Caco-2 (cell line): ENCODE measurements at regions not wholly inside any gene's neighbourhood (a gene's known extent, or its start where the extent isn't known, plus 50 kb on each side); places are given as distances from the start of the nearest gene placed in this dataset.

Source experiments
- BruUV-seq: library from RNA; stranded (reverse); fragments of 400-500 nt; replicated peaks from 2 replicates; lab custom pipeline; 2021; lab: Mats Ljungman, UMichigan
- CTCF ChIA-PET: fragments of 300-600 bp; sonication (Branson Sonifier 250); formaldehyde crosslinking; loops from one replicate; lab custom pipeline; 2022; ENCODE audit warnings: antibody characterized with exemption; lab: Charles Lee
- POLR2A ChIA-PET: fragments of 300-600 bp; sonication (Branson Sonifier 250); formaldehyde crosslinking; loops from one replicate; lab custom pipeline; 2022; ENCODE audit warnings: antibody characterized with exemption; lab: Charles Lee
- DNase-seq, 2 experiments: peaks; one replicate each; pipeline versions ENCODE4 v3.0.0 to v3.0.0-alpha.2; 2020 to 2022
- H3K27me3 ChIP-seq: replicated peaks from 2 replicates; pipeline ENCODE4 v1.6.0; 2011; ENCODE audit warnings: low read length; ENCODE audit not compliant: control insufficient read depth, insufficient read depth
- H3K36me3 ChIP-seq: 2 replicates; pipeline ENCODE4 v1.5.1; 2011; ENCODE audit warnings: low read length; ENCODE audit not compliant: control insufficient read depth, insufficient read depth
- H3K4me1 ChIP-seq: fragments of 250-450 bp; sonication (Bioruptor Pico); 2 replicates; pipeline ENCODE4 v1.5.1; 2020; ENCODE audit warnings: mild to moderate bottlenecking
- H3K4me3 ChIP-seq: 2 replicates; pipeline ENCODE4 v1.5.1; 2011; ENCODE audit warnings: low read depth, mild to moderate bottlenecking, control low read depth, low read length
- H3K9me3 ChIP-seq: fragments of 250-450 bp; sonication (Bioruptor Pico); 2 replicates; pipeline ENCODE4 v1.5.1; 2020; ENCODE audit warnings: mild to moderate bottlenecking, moderate library complexity
- H3K27ac Mint-ChIP-seq: one replicate; pipeline ENCODE4 v1.8.0; 2022; ENCODE audit warnings: mixed read lengths; ENCODE audit not compliant: unreplicated experiment
- H3K27me3 Mint-ChIP-seq: one replicate; pipeline ENCODE4 v1.8.0; 2022; ENCODE audit warnings: mixed read lengths; ENCODE audit not compliant: insufficient read depth, unreplicated experiment
- H3K36me3 Mint-ChIP-seq: one replicate; pipeline ENCODE4 v1.8.0; 2022; ENCODE audit warnings: mild to moderate bottlenecking, mixed read lengths; ENCODE audit not compliant: insufficient read depth, unreplicated experiment
- H3K4me1 Mint-ChIP-seq: one replicate; pipeline ENCODE4 v1.8.0; 2022; ENCODE audit warnings: low read depth, mixed read lengths; ENCODE audit not compliant: unreplicated experiment
- H3K4me3 Mint-ChIP-seq: one replicate; pipeline ENCODE4 v1.8.0; 2022; ENCODE audit warnings: mild to moderate bottlenecking, moderate library complexity, mixed read lengths; ENCODE audit not compliant: unreplicated experiment
- H3K9me3 Mint-ChIP-seq: one replicate; pipeline ENCODE4 v1.8.0; 2022; ENCODE audit warnings: mixed read lengths; ENCODE audit not compliant: unreplicated experiment
- CTCF ChIP-seq, 2 experiments: fragments of 200-600 bp in 1 of 2; IDR thresholded peaks; 1 replicate in 1 of 2; 2 replicates in 1 of 2; pipeline versions ENCODE4 v1.5.1 to v1.8.0; 2011 to 2022; ENCODE audit warnings: antibody characterized with exemption in 1 of 2, control low read depth in 1 of 2, inconsistent platforms in 1 of 2, low read depth in 1 of 2, low read length in 1 of 2, mild to moderate bottlenecking in 1 of 2, moderate library complexity in 1 of 2; ENCODE audit not compliant: insufficient read depth in 1 of 2, severe bottlenecking in 1 of 2, unreplicated experiment in 1 of 2
- intact Hi-C: fragments of 100-400 bp; cut with micrococcal nuclease; formaldehyde crosslinking; loops from one replicate; pipeline ENCODE4 v1.10.0; 2022; ENCODE audit not compliant: unreplicated experiment

- no peaks in the 10 kb centered on the region for H3K36me3 Mint-ChIP-seq
Measured at GRCh38 chr10:3310016-3310784, 137.6 kb upstream of the PITRM1 start.

GRCh38 chr10:3306050-3306449 is 133.5 kb upstream of the PITRM1 start:
- ChIA-PET POLR2A (no interaction called here), CTCF (no interaction called here)
- Mint-ChIP-seq H3K9me3 (no peaks in the 10 kb centered on the region), H3K27ac (no peak overlapping the region), H3K4me1 (no peaks in the 10 kb centered on the region), H3K4me3 (no peak overlapping the region), H3K27me3 (peaks cover 11% of the 10 kb centered on the region), H3K36me3 (no peaks in the 10 kb centered on the region)
- intact Hi-C loops, result no loop called here
- no peak overlapping the region for H3K4me3 ChIP-seq
- H3K9me3 ChIP-seq, result no peaks in the 10 kb centered on the region
- no peaks in the 10 kb centered on the region for H3K4me1 ChIP-seq
- BruUV-seq, result no TSS peak
- TF ChIP-seq CTCF (IDR thresholded peaks at IDR 0.05; ENCODE audit: insufficient read depth in 1 of 2, low read depth in 1 of 2, low read length in 1 of 2, severe bottlenecking in 1 of 2, unreplicated experiment in 1 of 2), result no peak
- H3K36me3 ChIP-seq, result no peaks in the 10 kb centered on the region
- no peak for DNase-seq
- H3K27me3 ChIP-seq, result no peaks in the 10 kb centered on the region; the same call in 1 of the 2 replicates

More at GRCh38 chr10:3310016-3310784, 137.6 kb upstream of the PITRM1 start:
- Histone ChIP-seq H3K36me3 (no peaks in the 10 kb centered on the region), H3K9me3 (no peaks in the 10 kb centered on the region), H3K4me3 (no peak overlapping the region), H3K27me3 (no peaks in the 10 kb centered on the region; the same call in 1 of the 2 replicates), H3K4me1 (no peaks in the 10 kb centered on the region)
- no peak for TF ChIP-seq CTCF (IDR thresholded peaks at IDR 0.05; ENCODE audit: insufficient read depth in 1 of 2, low read depth in 1 of 2, low read length in 1 of 2, severe bottlenecking in 1 of 2, unreplicated experiment in 1 of 2)
- ChIA-PET POLR2A (no interaction called here), CTCF (interaction anchor here (0.7 kb wide), 1 partner anchor 747 kb away, joined by 3 read pairs; no protein-coding TSS in a partner anchor)
- intact Hi-C loops, result no loop called here
- Mint-ChIP-seq H3K27me3 (peaks cover 18% of the 10 kb centered on the region), H3K27ac (no peak overlapping the region), H3K4me3 (no peak overlapping the region), H3K4me1 (no peaks in the 10 kb centered on the region), H3K9me3 (no peaks in the 10 kb centered on the region)
- DNase-seq, result no peak
- no TSS peak for BruUV-seq

GRCh38 chr10:3295582-3296151 is 123.1 kb upstream of the PITRM1 start:
- ChIA-PET CTCF (interaction anchor here (0.7 kb wide), 1 partner anchor 53 kb away, joined by 3 read pairs; no protein-coding TSS in a partner anchor), POLR2A (no interaction called here)
- no peak for TF ChIP-seq CTCF (IDR thresholded peaks at IDR 0.05; ENCODE audit: insufficient read depth in 1 of 2, low read depth in 1 of 2, low read length in 1 of 2, severe bottlenecking in 1 of 2, unreplicated experiment in 1 of 2)
- Mint-ChIP-seq H3K9me3 (no peaks in the 10 kb centered on the region), H3K36me3 (no peaks in the 10 kb centered on the region), H3K4me3 (no peak overlapping the region), H3K4me1 (no peaks in the 10 kb centered on the region), H3K27me3 (peaks cover 10% of the 10 kb centered on the region), H3K27ac (no peak overlapping the region)
- no peaks in the 10 kb centered on the region for H3K27me3 ChIP-seq
- BruUV-seq, result no TSS peak
- no peaks in the 10 kb centered on the region for H3K9me3 ChIP-seq
- H3K36me3 ChIP-seq, result no peaks in the 10 kb centered on the region
- no peak for DNase-seq
- H3K4me1 ChIP-seq, result no peaks in the 10 kb centered on the region
- intact Hi-C loops, result no loop called here
- H3K4me3 ChIP-seq, result no peak overlapping the region
